ENCODE measurements at regions not wholly inside any gene's neighbourhood (a gene's known extent, or its start where the extent isn't known, plus 50 kb on each side); places are given as distances from the start of the nearest gene placed in this dataset.
A peak's percentile ranks its signal among the peaks of the same experiment; 100 is the strongest.

- DNase-seq (ENCODE audit: low spot score), result no peak
- H3K36me3 ChIP-seq (replicated peaks; ENCODE audit: insufficient read depth, low read depth), result no peaks in the 10 kb centered on the region
- TF ChIP-seq EZH2 (IDR thresholded peaks at IDR 0.05; ENCODE audit: borderline replicate concordance) (no peak), CTCF (IDR thresholded peaks at IDR 0.05; ENCODE audit: poor library complexity) (no peak), EZH2phosphoT487 (IDR thresholded peaks at IDR 0.05; ENCODE audit: low read depth, severe bottlenecking, unreplicated experiment) (no peak)
- no peaks in the 10 kb centered on the region for H4K20me1 ChIP-seq (ENCODE audit: insufficient read depth, poor library complexity, severe bottlenecking)
- no peaks in the 10 kb centered on the region for H3K27me3 ChIP-seq
- no peaks in the 10 kb centered on the region for H3K9me3 ChIP-seq (ENCODE audit: low read depth)
- H2AFZ ChIP-seq, result no peak overlapping the region
- H3K27ac ChIP-seq, result peak overlapping the region; percentile 34
- H3K4me1 ChIP-seq (ENCODE audit: insufficient read depth), result peaks cover 7% of the 10 kb centered on the region
- H3K4me3 ChIP-seq, result no peak overlapping the region
- 97% methylated on average over 11 of the region's 11 CpGs for WGBS (ENCODE audit: low lambda C conversion rate, missing lambda C conversion rate)
- no peaks in the 10 kb centered on the region for H3K9me2 ChIP-seq (replicated peaks; ENCODE audit: insufficient read depth)
- H3K4me2 ChIP-seq, result no peak overlapping the region
- H3K79me2 ChIP-seq, result no peaks in the 10 kb centered on the region
These were observed 163.7 kb upstream of the APCDD1 start for GRCh38 chr18:10290638-10291235.

GRCh38 chr18:10291568-10291981, 162.9 kb upstream of the APCDD1 start:
- Histone ChIP-seq H3K27me3 (no peaks in the 10 kb centered on the region), H4K20me1 (ENCODE audit: insufficient read depth, poor library complexity, severe bottlenecking) (no peaks in the 10 kb centered on the region), H3K36me3 (replicated peaks; ENCODE audit: insufficient read depth, low read depth) (no peaks in the 10 kb centered on the region), H3K4me2 (no peak overlapping the region), H3K4me1 (ENCODE audit: insufficient read depth) (peaks cover 7% of the 10 kb centered on the region), H3K79me2 (no peaks in the 10 kb centered on the region), H3K4me3 (no peak overlapping the region), H3K27ac (peak overlapping the region; percentile 12), H2AFZ (no peak overlapping the region), H3K9me3 (ENCODE audit: low read depth) (no peaks in the 10 kb centered on the region), H3K9me2 (replicated peaks; ENCODE audit: insufficient read depth) (no peaks in the 10 kb centered on the region)
- 65% methylated on average over 13 of the region's 13 CpGs for WGBS (ENCODE audit: low lambda C conversion rate, missing lambda C conversion rate)
- peak; percentile 23 for DNase-seq (ENCODE audit: low spot score)
- TF ChIP-seq EZH2 (IDR thresholded peaks at IDR 0.05; ENCODE audit: borderline replicate concordance), result no peak
- TF ChIP-seq EZH2phosphoT487 (IDR thresholded peaks at IDR 0.05; ENCODE audit: low read depth, severe bottlenecking, unreplicated experiment), result no peak
- no peak for TF ChIP-seq CTCF (IDR thresholded peaks at IDR 0.05; ENCODE audit: poor library complexity)

- Histone ChIP-seq H2AFZ (no peak overlapping the region), H3K27me3 (no peaks in the 10 kb centered on the region), H3K9me2 (replicated peaks; ENCODE audit: insufficient read depth) (no peaks in the 10 kb centered on the region), H3K4me1 (ENCODE audit: insufficient read depth) (peaks cover 7% of the 10 kb centered on the region), H3K36me3 (replicated peaks; ENCODE audit: insufficient read depth, low read depth) (no peaks in the 10 kb centered on the region), H4K20me1 (ENCODE audit: insufficient read depth, poor library complexity, severe bottlenecking) (no peaks in the 10 kb centered on the region), H3K27ac (no peak overlapping the region), H3K79me2 (no peaks in the 10 kb centered on the region), H3K4me3 (no peak overlapping the region), H3K9me3 (ENCODE audit: low read depth) (no peaks in the 10 kb centered on the region), H3K4me2 (no peak overlapping the region)
- WGBS (ENCODE audit: low lambda C conversion rate, missing lambda C conversion rate), result 84% methylated on average over 11 of the region's 11 CpGs
- TF ChIP-seq EZH2 (IDR thresholded peaks at IDR 0.05; ENCODE audit: borderline replicate concordance) (no peak), CTCF (IDR thresholded peaks at IDR 0.05; ENCODE audit: poor library complexity) (no peak), EZH2phosphoT487 (IDR thresholded peaks at IDR 0.05; ENCODE audit: low read depth, severe bottlenecking, unreplicated experiment) (no peak)
- no peak for DNase-seq (ENCODE audit: low spot score)
These were observed 160.5 kb upstream of the APCDD1 start for GRCh38 chr18:10293966-10294365.

All from hepatocyte (in vitro differentiated cells).